ENCODE measurements at regions not wholly inside any gene's neighbourhood (a gene's known extent, or its start where the extent isn't known, plus 50 kb on each side); places are given as distances from the start of the nearest gene placed in this dataset.

DNA sequence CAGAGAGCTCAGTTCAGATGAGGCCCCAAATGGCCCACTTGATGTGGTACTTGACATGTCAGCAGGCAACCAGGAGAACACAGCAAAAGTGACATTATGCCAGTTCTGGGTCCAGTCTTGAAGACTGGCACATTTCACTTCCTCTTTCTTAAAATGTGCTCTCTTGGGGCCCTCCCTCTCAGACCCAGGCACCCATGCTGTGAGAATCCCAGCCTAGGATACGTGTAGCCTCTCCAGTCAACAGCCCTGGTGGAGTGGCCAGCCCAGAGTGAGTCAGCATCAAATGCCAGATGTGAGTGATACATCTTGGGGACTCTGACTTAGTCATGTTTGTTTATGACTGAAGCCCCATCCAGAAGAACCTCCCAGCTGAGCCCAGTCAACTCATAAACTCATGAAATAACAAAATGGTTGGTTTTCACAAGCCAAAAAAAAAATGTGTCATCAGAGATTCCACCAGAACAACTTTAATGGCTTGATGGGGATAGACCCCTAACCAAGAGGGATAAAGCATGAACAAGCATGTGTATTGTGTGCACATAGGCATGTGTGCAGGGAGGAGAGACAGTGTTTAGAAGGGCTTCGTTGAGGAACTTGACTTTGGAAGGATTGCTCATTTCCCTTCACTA is 82.5 kb upstream of the TNRC6C start:
- H3K27ac ChIP-seq (ENCODE audit: extremely low read depth, low read depth, low read length), result no peak overlapping the region
- H3K4me3 ChIP-seq (ENCODE audit: low read depth, low read length), result no peak overlapping the region
- CTCF ChIA-PET, result no interaction called here
- no peaks in the 10 kb centered on the region for H3K9me3 ChIP-seq (ENCODE audit: control insufficient read depth, insufficient read depth, low read depth, low read length)
- POLR2A ChIA-PET, result interaction anchor here (0.7 to 1.7 kb wide), 2 partner anchors 82 to 104 kb away, joined by 5 to 8 read pairs; partner anchors contain the start of gene TNRC6C
- H3K36me3 ChIP-seq (ENCODE audit: control insufficient read depth in 2 of 2, insufficient read depth in 1 of 2, low read length in 2 of 2), result no peaks in the 10 kb centered on the region
- no peaks in the 10 kb centered on the region for H3K4me1 ChIP-seq (ENCODE audit: control insufficient read depth, insufficient read depth, low read length)
- TF ChIP-seq ZNF48 (tag by site-specific recombination; IDR thresholded peaks at IDR 0.05) (no peak), HOXC10 (CRISPR knock-in tag; IDR thresholded peaks at IDR 0.05) (no peak), KLF1 (tag by site-specific recombination; IDR thresholded peaks at IDR 0.05) (no peak), ZNF184 (tag by site-specific recombination; IDR thresholded peaks at IDR 0.05) (peak; percentile 63; the same call in 1 of the 2 replicates), ZNF514 (tag by site-specific recombination; IDR thresholded peaks at IDR 0.05) (no peak), ZNF600 (tag by site-specific recombination; IDR thresholded peaks at IDR 0.05) (no peak), BCL11A (tag by site-specific recombination; IDR thresholded peaks at IDR 0.05; ENCODE audit: low read depth) (no peak), ZFP3 (tag by site-specific recombination; IDR thresholded peaks at IDR 0.05; ENCODE audit: low read depth) (no peak), MYNN (tag by site-specific recombination; IDR thresholded peaks at IDR 0.05; ENCODE audit: borderline replicate concordance) (no peak), AEBP2 (tag by site-specific recombination; IDR thresholded peaks at IDR 0.05; ENCODE audit: borderline replicate concordance) (no peak), EGR2 (tag by site-specific recombination; IDR thresholded peaks at IDR 0.05; ENCODE audit: low read depth) (no peak), IKZF3 (tag by site-specific recombination; IDR thresholded peaks at IDR 0.05) (no peak), ZIC2 (tag by site-specific recombination; IDR thresholded peaks at IDR 0.05) (no peak), PRDM10 (tag by site-specific recombination; IDR thresholded peaks at IDR 0.05) (no peak), SETDB1 (IDR thresholded peaks at IDR 0.05; ENCODE audit: insufficient read length, low read length) (peak; percentile 94), ZNF394 (tag by site-specific recombination; IDR thresholded peaks at IDR 0.05; ENCODE audit: borderline replicate concordance) (no peak), ZNF76 (tag by site-specific recombination; IDR thresholded peaks at IDR 0.05; ENCODE audit: borderline replicate concordance, low read depth) (no peak), ZNF132 (tag by site-specific recombination; IDR thresholded peaks at IDR 0.05; ENCODE audit: borderline replicate concordance) (no peak), ZNF18 (tag by site-specific recombination; IDR thresholded peaks at IDR 0.05) (no peak)
- TF ChIP-seq, protein P1, sequence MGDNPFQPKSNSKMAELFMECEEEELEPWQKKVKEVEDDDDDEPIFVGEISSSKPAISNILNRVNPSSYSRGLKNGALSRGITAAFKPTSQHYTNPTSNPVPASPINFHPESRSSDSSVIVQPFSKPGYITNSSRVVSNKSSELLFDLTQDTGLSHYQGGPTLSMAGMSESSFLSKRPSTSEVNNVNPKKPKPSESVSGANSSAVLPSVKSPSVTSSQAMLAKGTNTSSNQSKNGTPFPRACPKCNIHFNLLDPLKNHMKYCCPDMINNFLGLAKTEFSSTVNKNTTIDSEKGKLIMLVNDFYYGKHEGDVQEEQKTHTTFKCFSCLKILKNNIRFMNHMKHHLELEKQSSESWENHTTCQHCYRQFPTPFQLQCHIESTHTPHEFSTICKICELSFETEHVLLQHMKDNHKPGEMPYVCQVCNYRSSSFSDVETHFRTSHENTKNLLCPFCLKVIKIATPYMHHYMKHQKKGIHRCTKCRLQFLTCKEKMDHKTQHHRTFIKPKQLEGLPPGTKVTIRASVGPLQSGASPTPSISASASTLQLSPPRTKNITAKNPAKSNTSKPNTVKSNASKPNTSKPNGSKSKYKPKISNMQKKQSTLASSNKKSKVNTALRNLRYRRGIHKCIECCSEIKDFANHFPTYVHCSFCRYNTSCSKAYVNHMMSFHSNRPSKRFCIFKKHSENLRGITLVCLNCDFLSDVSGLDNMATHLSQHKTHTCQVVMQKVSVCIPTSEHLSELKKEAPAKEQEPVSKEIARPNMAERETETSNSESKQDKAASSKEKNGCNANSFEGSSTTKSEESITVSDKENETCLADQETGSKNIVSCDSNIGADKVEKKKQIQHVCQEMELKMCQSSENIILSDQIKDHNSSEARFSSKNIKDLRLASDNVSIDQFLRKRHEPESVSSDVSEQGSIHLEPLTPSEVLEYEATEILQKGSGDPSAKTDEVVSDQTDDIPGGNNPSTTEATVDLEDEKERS (tag by site-specific recombination; IDR thresholded peaks at IDR 0.05), result 0 out of 2 replicates have a peak, but pooled peaks have one; percentile 63
- TF ChIP-seq, protein P2, sequence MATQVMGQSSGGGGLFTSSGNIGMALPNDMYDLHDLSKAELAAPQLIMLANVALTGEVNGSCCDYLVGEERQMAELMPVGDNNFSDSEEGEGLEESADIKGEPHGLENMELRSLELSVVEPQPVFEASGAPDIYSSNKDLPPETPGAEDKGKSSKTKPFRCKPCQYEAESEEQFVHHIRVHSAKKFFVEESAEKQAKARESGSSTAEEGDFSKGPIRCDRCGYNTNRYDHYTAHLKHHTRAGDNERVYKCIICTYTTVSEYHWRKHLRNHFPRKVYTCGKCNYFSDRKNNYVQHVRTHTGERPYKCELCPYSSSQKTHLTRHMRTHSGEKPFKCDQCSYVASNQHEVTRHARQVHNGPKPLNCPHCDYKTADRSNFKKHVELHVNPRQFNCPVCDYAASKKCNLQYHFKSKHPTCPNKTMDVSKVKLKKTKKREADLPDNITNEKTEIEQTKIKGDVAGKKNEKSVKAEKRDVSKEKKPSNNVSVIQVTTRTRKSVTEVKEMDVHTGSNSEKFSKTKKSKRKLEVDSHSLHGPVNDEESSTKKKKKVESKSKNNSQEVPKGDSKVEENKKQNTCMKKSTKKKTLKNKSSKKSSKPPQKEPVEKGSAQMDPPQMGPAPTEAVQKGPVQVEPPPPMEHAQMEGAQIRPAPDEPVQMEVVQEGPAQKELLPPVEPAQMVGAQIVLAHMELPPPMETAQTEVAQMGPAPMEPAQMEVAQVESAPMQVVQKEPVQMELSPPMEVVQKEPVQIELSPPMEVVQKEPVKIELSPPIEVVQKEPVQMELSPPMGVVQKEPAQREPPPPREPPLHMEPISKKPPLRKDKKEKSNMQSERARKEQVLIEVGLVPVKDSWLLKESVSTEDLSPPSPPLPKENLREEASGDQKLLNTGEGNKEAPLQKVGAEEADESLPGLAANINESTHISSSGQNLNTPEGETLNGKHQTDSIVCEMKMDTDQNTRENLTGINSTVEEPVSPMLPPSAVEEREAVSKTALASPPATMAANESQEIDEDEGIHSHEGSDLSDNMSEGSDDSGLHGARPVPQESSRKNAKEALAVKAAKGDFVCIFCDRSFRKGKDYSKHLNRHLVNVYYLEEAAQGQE (tag by site-specific recombination; IDR thresholded peaks at IDR 0.05), result no peak
- TF ChIP-seq, protein P3, sequence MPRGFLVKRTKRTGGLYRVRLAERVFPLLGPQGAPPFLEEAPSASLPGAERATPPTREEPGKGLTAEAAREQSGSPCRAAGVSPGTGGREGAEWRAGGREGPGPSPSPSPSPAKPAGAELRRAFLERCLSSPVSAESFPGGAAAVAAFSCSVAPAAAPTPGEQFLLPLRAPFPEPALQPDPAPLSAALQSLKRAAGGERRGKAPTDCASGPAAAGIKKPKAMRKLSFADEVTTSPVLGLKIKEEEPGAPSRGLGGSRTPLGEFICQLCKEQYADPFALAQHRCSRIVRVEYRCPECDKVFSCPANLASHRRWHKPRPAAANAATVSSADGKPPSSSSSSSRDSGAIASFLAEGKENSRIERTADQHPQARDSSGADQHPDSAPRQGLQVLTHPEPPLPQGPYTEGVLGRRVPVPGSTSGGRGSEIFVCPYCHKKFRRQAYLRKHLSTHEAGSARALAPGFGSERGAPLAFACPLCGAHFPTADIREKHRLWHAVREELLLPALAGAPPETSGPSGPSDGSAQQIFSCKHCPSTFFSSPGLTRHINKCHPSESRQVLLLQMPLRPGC (tag by site-specific recombination; IDR thresholded peaks at IDR 0.05), result no peak
